DLD1 (cell line): ENCODE measurements at regions not wholly inside any gene's neighbourhood (a gene's known extent, or its start where the extent isn't known, plus 50 kb on each side); places are given as distances from the start of the nearest gene placed in this dataset.

Experiments used
- in situ Hi-C: cut with HindIII; loops from 2 replicates; pipeline ENCODE4 v1.10.0; 2017; ENCODE audit warnings: low sequenced_read_pairs

GRCh38 chr6:169887529-169888140, 136.2 kb downstream of the ERMARD start:
- in situ Hi-C loops: no loop called here

- in situ Hi-C loops: no loop called here
Observed at GRCh38 chr6:169886631-169887227, 135.3 kb downstream of the ERMARD start.

GRCh38 chr6:169885831-169886230, 134.4 kb downstream of the ERMARD start:
- in situ Hi-C loops: no loop called here

- in situ Hi-C loops: no loop called here
Observed at GRCh38 chr6:169885131-169885530, 133.7 kb downstream of the ERMARD start.

GRCh38 chr6:169884158-169884557, 132.7 kb downstream of the ERMARD start:
- in situ Hi-C loops: no loop called here

GRCh38 chr6:169883316-169883715, 131.9 kb downstream of the ERMARD start:
- in situ Hi-C loops: no loop called here

GRCh38 chr6:169881976-169882375, 130.6 kb downstream of the ERMARD start:
- in situ Hi-C loops: no loop called here

GRCh38 chr6:169881398-169881797, 130.0 kb downstream of the ERMARD start:
- in situ Hi-C loops: no loop called here

GRCh38 chr6:169880516-169880915, 129.1 kb downstream of the ERMARD start:
- in situ Hi-C loops: no loop called here

- in situ Hi-C loops: no loop called here
Observed at GRCh38 chr6:169869301-169869700, 117.9 kb downstream of the ERMARD start.

GRCh38 chr6:169868458-169868857, 117.0 kb downstream of the ERMARD start:
- in situ Hi-C loops: no loop called here

- in situ Hi-C loops: no loop called here
Observed at GRCh38 chr6:169867751-169868191, 116.3 kb downstream of the ERMARD start.

GRCh38 chr6:169866668-169867521, 115.5 kb downstream of the ERMARD start:
- in situ Hi-C loops: no loop called here

GRCh38 chr6:169866140-169866534, 114.7 kb downstream of the ERMARD start:
- in situ Hi-C loops: no loop called here

GRCh38 chr6:169865346-169866139, 114.1 kb downstream of the ERMARD start:
- in situ Hi-C loops: no loop called here

- in situ Hi-C loops: no loop called here
Observed at GRCh38 chr6:169864148-169865020, 113.0 kb downstream of the ERMARD start.

GRCh38 chr6:169863710-169864109, 112.3 kb downstream of the ERMARD start:
- in situ Hi-C loops: no loop called here

GRCh38 chr6:169862892-169863525, 111.6 kb downstream of the ERMARD start:
- in situ Hi-C loops: no loop called here

- in situ Hi-C loops: no loop called here
Observed at GRCh38 chr6:169862043-169862891, 110.8 kb downstream of the ERMARD start.
